RPMI8226 (cell line): ENCODE measurements at regions not wholly inside any gene's neighbourhood (a gene's known extent, or its start where the extent isn't known, plus 50 kb on each side); places are given as distances from the start of the nearest gene placed in this dataset.
"Not testable (repeated sequence)": the region's sequence is repeated elsewhere in the genome, so short reads cannot be mapped to it uniquely, and the experiment has no call there.

ENCODE experiments used
- DNase-seq: peaks from one replicate; pipeline ENCODE4 v3.0.0-alpha.2; 2015

DNA sequence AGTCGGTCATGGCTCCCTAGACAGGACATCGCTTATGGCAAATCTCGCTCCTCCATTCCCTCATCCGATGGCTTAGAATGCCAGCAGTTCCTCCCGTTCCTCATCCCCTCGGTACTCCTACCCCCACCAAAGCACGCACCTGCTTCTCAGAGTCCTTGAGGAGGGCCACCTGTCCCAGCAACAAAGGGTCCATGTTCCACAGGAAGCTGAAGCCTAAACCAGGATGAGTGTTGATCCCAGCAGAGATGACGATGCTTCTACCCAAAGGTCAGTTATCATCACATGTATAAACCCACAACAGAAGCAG, 111.2 kb downstream of the THBS2 start:
- DNase-seq, result no peak

DNA sequence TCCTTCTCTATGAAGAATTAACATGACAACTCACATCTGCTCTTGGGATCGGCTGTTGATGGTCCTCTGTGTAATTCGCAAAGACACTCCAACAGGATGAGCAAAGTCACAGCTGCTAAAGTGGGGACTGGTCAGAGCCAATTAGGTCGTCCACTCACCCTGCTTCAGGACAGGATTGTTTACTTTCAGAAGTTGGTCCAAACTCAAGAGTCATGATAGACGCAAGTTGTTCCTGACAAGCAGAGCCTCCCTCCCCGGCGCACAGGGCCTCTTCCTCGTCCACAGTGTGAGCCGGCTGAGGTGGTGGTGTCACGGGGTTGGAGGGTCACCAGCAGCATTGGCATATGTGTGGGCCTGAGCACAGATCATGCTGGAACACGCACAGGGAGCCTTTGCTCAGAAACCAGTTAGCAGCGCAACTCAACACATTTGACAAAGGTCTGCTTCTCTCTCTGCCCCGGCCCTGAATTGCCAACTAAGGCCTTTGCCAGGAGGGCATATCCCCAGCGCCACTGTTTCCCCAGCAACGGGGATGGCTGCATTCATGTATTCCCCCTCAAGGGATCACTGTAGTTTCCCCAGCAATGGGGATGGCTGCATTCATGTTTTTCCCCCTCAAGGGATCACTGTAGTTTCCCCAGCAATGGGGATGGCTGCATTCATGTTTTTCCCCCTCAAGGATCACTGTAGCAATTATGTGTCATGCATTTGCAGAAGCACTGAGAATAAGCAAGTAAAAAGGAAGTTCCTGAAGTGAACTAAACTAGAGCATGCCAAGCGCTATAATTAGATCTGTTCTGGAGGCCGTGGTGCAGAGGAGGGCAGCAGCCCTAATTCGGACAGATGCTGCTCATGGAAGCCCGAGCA, 111.7 kb downstream of the THBS2 start:
- no peak for DNase-seq

DNA sequence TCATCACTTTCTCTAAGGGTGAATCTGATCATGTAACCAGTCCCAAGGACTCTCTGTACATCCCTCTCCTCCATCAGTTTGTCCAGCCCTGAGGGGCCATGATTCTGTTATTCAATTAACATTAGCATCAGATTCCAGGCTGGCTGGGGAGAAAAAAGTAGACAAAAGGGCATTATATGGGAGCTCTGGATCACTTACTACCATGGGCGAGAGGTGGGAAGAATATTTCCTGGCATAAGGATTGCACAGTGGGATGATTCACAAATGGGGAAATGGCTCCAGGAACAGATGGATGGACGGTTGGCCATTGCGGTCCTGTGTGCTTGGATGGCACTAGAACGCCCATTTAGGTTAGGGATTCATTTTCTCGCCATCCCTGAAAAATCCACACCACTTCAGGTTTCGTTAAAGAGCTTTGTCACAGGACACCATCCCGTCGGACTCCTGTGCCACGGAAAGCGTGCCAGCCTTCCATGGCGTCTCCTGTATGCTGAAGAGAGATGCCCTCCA, 112.6 kb downstream of the THBS2 start:
- DNase-seq, result no peak

DNA sequence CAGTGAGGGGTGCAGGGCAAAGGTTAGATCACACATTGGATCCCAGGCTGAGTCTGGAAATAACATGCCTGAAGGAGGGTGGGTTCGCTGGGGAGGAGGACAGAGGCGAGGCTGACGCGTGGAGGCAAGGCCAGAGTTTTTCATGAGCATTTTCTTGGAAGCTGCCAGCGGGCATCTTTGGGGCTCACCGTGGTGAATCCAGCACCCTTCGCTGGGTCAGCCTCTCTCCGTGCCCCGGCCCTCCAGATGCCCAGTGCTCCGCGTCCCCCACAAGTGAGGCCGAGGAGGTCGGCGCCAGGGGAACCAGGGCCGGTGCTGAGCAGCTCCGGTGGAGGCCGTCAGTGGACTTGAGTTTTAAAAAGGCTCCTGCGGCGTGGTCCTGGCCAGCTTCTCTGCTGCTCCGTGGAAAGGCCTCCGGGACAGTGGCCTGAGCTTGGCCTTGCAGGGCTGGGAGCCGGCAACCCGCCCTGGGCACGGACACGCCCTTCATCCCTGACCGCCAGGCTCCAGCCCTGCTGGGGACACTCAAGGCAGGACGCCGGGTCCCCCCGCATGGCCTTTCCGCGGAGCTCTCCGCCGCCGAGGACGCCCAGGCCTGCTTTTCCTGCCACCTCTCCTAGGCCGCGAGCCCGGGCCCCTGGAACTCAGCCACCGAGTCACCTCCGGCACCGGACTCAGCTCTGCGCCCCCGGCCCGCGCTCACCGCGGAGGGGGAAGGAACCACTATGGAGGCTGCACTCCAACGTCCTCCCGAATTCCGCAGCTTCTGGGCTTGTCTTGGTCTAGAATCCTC, 114.3 kb downstream of the THBS2 start:
- DNase-seq, result no peak

DNA sequence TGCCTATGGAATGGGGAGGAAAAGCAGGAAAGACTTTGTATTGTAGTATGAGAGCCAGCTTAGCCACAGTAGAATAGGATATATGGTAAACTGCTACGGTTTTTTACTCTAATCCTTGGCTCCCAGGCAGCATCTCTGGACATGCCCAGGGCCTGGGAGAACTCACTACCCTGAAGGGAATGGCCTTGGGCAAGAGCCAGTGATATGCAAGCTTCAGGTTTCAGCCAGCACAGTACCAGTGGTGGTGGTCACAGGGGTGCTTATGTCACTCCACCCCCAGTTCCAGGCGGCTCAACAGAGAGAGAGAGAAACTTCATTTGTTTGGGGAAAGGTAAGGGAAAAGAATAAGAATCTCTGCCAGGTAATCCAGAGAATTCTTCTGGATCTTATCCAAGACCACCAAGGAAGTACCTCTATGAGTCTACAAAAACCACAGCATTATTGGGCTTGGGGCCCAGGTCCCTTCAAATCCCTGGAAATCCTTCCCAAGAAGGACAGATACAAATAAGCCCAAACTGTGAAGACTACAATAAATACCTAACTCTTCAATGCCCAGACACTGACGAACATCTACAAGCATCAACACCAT, 121.2 kb downstream of the THBS2 start:
- no peak for DNase-seq

DNA sequence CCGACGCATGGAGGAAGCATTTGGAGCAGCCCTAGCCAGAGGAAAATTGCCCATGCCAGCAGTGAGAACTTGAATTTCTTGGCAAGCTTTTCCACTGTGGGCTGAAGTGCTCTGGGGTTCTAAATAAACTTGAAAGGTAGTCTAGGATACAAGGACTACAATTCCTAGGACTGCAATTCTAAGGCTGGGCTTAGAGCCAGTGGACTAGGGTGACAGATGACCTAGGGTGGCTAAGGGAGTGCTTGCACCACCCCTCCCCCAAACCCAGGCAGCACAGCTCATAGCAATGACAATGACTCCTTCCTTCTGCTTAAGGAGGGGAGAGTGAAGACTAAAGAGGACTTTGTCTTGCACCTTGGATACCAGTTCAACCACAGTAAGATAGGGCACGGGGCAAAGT, 122.3 kb downstream of the THBS2 start:
- no peak for DNase-seq

DNA sequence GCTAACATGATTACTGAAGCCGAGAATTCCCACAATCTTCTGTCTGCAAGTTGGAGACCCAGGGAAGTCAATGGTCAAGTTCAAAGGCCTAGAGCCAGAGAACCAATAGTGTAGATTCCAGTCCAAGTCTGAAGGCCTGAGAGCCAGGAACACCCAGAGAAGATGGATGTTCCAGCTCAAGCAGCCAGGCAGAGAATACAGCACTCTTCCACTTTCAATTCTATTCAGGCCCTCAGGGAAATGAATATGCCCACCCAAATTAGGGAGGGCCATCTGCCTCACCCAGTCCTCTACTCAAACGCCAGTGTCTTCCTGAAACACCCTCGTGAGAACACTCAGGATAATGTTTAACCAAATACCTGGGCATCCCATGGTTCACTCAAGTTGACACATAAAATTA, 123.5 kb downstream of the THBS2 start:
- DNase-seq, result no peak

DNA sequence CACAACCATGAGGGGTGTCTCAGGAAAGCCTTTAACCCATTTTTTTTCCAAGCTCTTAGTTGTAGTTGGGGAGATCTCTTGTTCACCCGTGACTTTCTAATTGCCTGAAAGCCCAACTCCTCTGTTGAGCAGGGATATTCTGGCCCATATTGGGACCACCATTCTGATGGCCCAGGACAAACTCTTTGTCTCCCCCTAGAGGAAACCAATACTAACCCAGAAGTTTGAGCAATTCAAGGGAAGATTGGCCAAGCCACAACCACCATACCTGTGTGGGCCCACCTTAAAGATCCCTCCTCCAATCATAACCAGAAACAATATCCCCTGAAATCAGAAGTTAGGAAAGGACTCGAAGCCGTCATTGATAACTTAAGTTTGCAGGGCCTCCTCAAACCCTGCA, 132.6 kb downstream of the THBS2 start:
- DNase-seq, result no peak

DNA sequence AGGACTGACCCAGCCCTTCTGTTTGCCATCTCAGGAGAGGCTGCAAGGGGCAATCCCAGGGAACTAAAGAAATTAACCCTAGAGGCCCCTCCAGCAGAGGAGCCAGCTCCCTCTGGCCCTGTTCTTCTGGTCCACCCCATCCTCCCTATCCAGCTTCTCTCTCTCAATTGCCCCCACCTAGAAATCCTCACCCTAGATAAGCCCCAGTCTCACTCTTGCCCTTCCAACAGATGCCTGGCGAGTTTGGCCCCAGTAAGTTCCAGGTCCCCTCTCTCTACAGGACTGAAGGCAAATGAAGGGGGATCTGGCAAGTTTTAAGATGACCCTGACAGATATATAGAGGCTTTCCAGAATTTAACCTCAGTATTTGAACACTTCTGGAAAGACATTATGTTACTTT, 134.0 kb downstream of the THBS2 start:
- DNase-seq, result no peak

DNA sequence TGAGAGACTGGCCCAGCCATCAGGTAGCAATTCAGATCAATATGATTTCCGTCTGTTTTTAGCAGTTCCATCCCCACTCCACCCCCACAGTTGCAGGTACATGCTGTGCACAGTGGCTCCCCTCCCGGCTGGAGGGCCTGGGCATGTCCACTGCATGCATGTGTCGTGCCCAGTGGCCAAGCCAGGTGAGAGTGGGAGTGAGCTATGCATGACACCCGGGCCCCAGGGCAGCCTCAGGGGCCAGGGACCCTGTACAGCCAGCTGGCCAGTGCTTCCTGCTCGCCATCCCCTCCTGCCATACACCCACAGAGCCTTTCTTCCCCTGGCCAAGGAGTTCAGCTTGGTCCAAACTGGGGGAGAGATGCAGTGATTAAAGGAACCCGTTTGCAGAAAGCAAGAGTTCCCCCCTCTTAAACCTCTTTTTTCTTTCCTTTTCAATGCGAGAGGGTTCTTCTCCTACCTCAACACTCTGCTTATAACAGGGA, 135.3 kb downstream of the THBS2 start:
- DNase-seq, result no peak

DNA sequence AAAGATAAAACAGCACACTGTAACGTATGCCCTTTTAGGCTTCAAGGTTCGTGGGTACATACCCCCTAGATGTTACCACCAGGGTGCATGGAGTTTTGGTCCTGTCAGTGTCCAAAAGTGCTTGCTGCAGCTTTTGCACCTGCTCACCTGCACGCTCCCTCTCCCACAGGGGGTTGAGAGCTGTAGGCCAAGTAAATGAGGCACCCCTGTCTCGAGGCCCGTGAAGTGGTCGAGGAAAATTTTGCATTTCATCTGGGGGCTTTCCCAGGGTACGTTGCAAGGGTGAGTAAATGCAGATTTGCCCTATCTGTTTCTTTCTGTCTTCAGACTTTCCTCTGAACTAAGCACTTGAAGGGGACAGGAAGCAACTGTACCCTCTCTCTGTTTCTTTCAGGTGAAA, 136.0 kb downstream of the THBS2 start:
- no peak for DNase-seq

DNA sequence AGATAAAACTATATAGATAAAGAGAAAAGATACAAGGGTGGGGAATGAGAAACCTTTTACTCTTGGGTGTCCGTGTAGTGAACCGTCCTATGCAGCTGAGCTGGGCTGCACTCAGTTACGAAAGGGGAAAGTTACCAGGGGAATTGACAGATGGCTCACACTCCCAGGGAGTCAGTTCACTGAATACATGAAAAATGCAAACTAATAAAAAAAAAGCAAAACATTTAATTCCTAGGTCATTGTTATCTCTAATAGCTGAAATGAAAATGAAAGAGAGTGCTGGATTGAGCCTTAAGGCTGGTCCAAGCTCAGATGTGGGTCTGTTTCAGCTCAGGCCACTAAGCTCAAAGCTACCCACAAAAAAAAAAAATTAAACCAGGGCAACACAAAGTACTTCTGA, 138.0 kb downstream of the THBS2 start:
- no peak for DNase-seq

DNA sequence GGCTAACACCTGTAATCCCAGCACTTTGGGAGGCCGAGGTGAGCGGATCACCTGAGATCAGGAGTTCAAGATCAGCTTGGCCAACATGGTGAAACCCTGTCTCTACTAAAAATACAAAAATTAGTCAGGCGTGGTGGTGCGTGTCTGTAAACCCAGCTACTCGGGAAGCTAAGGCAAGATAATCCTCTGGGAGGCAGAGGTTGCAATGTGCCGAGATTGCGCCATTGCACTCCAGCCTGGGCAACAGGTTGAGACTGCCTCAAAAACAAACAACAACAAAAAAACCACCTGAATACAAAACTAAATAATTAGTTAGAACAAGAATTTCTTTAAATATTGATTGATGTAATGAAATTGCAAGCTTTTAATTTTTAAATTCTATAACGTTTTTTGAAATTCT, 139.0 kb downstream of the THBS2 start:
- not testable (repeated sequence) for DNase-seq

DNA sequence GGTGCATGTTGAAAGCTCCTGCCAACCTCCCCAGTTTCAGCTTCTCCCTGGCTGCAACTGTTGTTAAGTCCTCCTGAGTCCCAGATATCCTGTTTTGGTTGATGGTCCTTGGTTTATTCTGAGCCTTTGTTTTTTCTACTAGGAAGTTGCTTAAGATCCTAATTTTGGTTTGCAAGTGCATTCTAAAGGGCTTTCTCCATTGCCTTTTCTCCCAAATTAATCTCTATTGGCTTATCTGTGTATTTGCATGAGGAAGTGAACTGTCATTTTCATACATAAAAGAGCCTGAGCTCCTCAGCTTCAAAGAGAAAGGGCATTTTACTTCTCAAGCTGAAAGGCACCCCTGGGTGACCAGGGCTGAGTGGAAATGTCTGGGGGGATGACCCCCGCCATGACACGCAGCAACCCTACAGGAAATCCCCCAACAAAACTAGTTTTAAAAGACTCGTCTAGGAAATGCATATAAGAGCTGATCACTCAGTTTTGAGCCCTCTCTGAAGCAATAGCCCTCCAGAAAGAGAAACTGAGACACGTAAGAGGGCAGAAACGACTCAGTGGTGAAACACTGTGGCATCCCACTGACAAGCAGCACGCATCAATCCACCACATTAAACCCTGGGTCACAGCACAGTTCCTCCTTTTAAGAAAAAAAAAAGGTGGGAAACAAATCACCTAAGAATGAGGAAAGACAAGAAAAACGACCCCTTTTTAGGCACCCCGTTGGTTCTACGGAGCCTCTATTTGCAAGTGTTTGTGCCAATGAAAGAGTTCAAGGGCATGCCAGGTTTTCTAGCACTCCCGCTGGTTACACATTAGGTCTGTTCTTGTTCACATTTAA, 140.9 kb downstream of the THBS2 start:
- no peak for DNase-seq

DNA sequence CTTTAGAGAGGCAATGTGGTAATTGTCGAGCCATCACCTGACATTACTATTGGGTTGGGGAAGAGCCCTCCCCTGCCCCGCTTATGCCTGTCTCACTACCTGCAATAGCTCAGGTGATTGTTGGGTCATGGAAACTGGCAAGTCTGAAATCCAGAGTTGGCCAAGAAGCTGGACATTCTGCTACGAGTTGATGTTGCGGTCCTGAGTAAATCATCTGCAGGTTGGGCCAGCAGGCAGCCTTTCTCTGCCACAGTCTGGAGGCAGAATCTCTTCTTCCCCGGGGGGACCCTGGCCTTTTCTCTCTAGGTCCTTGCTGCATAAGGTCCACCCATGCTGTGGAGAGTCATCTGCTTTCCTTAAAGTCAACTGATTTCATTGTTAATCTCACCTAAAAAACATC, 142.4 kb downstream of the THBS2 start:
- no peak for DNase-seq

DNA sequence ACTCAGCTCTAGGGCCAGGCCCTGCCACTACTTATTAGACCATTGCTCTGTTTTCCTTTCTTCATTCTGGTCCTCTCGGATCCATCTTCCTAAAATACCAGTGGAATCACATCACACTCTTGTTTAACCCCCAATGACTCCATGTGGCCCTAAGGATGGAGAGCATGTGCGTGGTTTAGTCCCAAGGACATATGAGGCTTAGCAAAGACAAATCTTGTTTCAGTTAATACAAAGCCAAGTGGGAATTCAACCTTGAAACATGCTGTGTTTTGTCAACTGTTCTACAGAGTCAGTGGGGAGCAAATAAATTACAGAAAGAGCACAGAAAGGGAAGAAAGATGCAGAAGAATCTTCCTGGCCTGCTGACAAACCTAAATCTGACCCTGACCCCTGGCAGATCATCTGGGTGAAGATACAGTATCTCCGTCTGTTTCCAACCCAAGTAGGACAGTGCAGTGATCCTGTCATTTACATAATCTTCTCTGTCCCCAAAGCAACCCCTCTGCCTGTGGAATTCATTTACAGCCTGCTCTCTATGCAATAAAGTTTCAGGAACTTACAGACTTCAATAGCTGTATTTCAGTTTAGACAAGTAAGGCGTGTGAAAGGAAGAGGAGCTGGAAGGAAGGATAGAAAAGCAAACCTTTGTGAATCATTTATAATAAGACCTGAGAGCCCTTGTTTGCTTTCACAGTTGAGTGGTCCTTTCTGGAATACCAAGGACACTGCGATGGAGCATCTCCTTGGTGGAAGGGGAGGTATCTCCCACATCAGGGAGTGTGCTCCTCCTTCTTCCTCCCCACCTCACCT, 144.0 kb downstream of the THBS2 start:
- no peak for DNase-seq

DNA sequence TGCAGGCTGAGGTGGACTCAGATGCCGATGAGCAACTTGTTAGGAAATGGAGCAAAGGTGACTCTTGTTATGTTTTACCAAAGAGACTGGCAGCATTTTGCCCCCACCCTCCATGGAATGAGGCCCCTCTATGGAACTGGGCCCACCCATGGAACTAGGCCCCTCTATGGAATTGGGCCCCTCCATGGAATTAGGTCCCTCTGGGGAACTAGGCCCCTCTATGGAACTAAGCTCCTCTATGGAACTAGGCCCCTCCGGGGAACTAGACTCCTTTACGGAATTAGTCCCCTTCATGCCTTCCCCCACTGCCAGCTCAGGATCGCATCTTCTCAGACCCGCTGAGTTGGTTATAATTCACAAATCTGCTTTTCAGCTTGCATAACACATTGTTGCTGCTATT, 144.9 kb downstream of the THBS2 start:
- DNase-seq, result no peak

DNA sequence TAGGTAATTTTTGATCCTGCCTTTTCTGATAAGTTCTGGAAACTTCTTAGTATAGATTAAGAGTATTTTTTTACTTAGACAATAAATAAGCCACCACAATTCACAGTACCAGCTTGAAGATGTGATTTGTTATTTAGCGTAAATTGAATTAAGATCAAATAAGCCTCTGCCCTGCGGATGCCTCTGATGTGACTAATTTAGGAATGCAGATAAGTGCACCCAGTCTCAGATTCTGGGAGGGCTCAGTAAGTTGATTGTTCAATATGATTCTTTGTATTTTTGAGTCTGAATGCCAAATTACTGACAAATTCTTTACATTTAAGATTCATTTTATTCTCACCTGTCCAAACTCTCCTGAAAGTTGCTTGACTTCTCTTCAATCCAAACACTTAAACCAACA, 147.5 kb downstream of the THBS2 start:
- no peak for DNase-seq

DNA sequence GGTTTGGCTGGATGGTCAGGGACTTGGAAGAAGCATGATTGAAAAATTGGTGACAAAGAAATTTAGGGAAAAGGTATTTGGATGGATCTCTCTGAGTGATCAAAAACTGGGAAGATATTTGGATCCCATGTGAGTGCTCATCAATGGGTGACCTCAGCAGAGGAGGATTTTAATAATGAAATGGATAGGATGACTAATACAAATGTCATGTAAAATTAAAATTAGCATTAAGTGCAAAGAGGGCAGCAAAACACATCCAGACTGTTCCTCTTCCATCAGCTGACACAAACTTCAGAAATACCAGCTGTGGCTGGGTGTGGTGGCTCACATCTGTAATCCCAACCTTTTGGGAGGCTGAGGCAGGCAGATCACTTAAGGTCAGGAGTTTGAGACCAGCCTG, 151.7 kb downstream of the THBS2 start:
- DNase-seq, result no peak

DNA sequence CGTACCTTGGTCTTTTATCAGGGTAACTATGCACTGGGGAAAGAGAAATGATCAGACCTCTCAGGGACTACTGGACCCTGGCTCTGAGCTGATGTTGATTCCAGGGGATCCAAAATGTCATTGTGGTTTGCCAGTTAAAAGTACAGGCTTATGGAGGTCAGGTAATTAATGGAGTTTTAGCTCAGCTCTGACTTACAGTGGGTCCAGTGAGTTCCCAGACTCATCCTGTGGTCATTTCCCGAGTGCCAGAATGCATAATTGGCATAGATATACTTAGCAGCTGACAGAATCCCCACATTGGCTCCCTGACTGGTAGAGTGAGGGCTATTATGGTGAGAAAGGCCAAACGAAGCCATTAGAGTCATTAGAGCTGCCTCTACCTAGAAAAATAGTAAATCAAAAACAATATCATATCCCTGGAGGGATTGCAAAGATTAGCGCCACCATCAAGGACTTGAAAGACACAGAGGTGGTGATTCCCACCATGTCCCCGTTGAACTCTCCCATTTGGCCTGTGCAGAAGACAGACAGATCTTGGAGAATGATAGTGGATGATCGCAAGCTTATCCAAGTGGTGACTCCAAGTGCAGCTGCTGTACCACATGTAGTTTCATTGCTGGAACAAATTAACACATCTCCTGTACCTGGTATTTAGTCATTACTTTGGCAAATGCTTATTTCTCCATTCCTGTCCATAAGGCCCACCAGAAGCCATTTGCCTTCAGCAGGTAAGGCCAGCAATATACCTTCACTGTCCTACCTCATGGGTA, 152.4 kb downstream of the THBS2 start:
- no peak for DNase-seq
